Activated CD4-positive, alpha-beta T cell treated with anti-CD3 and anti-CD28 coated beads, Interleukin-2, amount 50 U/mL, for 16 hours (primary cell): ENCODE measurements at regions not wholly inside any gene's neighbourhood (a gene's known extent, or its start where the extent isn't known, plus 50 kb on each side); places are given as distances from the start of the nearest gene placed in this dataset.
"Not testable (repeated sequence)": the region's sequence is repeated elsewhere in the genome, so short reads cannot be mapped to it uniquely, and the experiment has no call there.

Experiments
- DNase-seq: peaks from one replicate; pipeline ENCODE4 v3.0.0-alpha.2; 2020

GRCh38 chr2:877747-878146 lies 72.9 kb upstream of the SNTG2 start:
- no peak for DNase-seq

- DNase-seq, result no peak
Measured at GRCh38 chr2:875687-876615, 74.7 kb upstream of the SNTG2 start.

DNA sequence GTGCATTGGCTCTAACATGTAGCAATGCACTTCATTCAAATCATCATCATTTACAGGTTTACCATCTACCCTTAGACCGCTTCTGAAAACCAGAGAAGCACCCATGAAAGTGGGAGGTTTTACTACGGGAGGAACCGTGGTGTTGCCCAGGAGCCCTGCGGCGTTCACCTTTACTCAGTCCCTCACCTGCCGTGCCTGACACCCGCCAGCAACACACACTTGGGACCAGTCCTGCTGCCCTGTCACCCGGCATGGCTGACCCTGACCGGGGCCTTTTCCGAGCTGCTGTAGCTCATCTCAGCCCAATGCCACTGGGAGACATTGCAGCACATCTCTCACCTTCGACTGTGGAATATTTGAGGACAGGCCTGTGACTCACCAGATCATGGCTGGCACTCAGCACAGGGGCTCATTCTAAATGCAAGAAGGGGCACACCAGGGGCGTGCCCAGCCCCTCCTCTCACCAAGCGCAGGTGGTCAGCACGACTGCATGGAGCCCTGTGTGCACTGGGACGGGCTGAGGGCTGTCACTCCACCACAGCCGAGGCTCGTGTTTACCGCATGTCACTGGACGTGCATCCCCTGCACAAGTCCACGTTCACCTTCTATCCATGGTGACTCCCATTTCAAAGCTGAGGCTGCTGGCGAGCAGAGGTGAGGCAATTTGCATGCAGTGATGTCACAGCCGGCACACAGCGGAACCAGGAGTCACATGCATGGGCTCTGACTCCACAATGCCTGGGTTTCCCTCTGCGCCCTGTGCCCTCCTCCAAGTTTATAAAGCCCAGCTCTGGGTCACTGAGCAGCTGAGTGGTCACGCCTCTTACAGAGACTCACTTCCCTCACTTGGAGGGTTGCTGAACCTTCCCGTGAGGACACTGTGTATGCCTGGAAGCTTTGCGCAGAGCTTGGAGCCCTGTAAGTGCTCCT lies 76.7 kb upstream of the SNTG2 start:
- no peak for DNase-seq

- DNase-seq, result no peak
Measured at GRCh38 chr2:873027-873426, 77.6 kb upstream of the SNTG2 start.

GRCh38 chr2:871926-872680 lies 78.5 kb upstream of the SNTG2 start:
- DNase-seq, result no peak

DNA sequence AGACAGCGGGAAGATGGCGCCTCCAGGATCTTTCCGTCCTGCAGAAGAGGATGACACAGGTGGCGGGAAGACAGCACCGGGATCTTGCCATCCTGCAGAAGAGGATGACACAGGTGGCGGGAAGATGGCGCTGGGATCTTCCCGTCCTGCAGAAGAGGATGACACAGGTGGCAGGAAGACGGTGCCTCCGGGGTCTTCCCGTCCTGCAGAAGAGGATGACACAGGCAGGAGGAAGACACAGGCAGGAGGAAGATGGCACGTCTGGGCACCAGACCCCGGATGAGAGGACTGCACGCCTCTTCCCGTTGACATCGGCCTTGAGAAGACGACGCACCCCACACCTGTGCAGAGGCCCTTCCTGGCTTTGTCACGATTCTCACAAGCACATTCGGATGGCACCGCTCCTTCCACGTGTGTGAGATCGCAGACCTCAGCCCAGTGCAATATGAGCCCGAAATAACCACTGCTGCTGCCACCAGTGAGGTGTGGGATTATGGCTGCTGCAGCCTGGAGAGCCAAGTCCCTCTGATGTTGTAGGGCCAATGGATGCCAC lies 79.4 kb upstream of the SNTG2 start:
- no peak for DNase-seq

DNA sequence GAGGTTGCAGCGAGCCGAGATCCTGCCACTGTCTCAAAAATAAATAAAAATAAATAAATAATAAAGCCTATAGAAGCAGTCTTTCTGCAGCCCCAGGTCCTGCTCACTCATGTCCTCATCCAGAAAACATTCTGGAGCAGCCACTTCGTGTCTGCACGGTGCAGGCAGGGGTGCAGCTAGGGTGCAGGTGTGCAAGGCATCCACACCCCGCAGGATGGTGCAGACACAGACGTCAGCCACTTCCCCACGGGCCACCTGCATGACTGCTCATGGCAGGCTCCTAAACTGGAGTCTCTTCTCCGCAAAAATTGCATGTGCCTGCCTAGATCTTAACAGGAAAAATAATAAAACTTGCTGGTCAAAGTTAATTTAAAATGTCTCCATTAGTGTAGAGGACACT lies 80.2 kb upstream of the SNTG2 start:
- DNase-seq, result no peak

- no peak for DNase-seq
Measured at GRCh38 chr2:869894-870293, 80.8 kb upstream of the SNTG2 start.

GRCh38 chr2:869357-869871 lies 81.2 kb upstream of the SNTG2 start:
- no peak for DNase-seq

GRCh38 chr2:868857-869256 lies 81.8 kb upstream of the SNTG2 start:
- not testable (repeated sequence) for DNase-seq

DNA sequence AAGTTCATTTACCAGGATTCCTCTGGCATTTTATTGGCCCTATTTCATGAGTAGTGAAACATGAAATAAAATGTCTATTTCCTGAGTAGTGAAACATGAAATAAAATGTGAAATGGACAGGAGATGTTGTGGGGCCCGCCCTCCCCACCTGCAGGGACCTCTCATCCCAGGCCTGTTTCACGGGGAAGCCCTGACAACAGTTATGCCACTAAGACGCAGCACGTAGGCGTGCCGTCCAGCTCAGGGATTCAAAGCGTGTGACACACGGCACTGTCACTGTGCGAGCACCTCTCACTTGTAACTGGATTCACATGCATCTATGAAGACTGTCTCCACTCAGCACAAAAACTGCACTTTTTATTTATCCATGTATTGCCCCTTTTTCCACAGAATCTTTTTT lies 83.4 kb upstream of the SNTG2 start:
- no peak for DNase-seq

DNA sequence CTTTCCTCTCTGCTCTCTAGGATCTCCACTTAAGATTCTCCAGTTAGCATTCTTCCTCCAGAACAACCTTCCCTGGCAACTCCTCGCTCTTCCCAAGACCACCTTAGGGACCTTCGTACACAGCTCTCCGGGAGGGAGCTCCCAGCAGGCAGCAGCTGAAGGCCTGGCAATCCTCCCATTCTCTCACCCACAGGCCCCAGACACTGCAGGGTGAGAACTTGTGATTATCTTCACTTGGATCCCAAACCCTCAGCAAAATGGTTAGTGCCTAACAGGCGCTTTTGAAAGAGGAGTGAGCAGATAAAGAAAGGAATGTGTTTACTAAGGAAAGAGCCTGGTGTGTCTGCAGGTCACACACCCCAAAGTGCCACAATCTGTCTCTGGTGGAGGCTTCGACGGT lies 83.8 kb upstream of the SNTG2 start:
- DNase-seq, result no peak

GRCh38 chr2:866009-866680 lies 84.5 kb upstream of the SNTG2 start:
- DNase-seq, result no peak

DNA sequence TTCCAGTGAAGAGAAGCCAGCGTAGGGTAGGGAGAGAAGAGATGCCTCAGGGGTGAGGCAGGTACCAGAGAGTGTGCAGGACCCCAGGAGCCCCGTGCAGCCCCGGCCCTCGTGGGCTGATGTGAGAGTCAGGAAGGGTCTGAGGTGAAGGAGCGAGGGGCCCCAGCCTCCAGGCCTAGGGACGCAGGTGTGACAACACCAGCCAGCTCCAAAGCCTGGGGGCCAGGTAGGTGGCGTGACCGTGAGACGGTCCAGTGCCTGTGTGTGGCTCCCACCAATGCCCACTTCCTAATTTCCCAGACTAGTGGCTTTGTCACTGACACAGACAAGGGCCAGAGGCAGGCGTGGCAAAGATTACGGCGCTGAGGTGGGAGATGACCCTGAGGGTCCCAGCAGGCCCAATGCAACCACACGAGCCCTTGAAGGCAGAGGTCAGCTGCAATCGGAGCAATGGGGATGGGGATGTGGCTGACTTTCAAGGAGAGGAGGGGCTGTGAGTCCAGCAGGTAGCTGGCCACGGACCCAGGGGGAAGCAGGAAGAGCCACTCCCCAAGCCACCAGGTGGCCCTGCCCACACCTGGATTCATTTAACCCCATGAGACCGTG lies 86.0 kb upstream of the SNTG2 start:
- no peak for DNase-seq

- DNase-seq, result no peak
Measured at GRCh38 chr2:863732-864450, 86.8 kb upstream of the SNTG2 start.

GRCh38 chr2:862731-863466 lies 87.8 kb upstream of the SNTG2 start:
- DNase-seq, result no peak

GRCh38 chr2:862355-862687 lies 88.3 kb upstream of the SNTG2 start:
- no peak for DNase-seq

DNA sequence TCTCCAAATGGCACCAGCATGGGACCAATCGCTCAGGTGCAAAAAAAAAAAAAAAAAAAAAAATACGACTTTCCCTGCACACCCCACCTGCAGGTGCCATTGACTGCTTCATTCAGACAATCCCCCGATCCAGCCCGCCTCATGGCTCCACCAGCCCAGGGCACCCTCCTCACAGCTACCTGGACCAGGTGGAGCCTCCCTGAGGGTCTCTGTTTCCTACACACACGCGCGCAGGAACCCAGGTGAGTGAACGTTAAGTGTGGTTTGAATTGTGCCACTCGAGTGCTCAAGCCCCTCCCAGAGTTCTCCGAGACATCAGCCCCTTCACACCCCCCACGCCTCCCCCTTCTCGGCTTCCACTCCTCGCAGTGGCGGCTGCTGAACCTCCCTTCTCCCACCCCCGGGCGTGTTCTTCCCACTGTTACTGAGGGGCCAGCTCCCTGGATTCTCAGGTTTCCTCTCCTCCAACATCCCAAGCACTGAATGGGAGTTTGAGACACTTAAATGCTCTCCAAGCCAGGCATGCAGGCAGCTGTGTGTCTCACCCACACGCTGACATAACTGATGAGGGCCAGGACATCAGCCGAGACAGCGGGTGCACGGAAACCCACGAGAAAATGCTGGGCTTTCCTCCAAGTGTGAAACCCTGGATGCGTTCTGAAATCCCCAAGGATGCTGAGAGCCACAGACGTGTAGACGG lies 88.8 kb upstream of the SNTG2 start:
- DNase-seq, result no peak

DNA sequence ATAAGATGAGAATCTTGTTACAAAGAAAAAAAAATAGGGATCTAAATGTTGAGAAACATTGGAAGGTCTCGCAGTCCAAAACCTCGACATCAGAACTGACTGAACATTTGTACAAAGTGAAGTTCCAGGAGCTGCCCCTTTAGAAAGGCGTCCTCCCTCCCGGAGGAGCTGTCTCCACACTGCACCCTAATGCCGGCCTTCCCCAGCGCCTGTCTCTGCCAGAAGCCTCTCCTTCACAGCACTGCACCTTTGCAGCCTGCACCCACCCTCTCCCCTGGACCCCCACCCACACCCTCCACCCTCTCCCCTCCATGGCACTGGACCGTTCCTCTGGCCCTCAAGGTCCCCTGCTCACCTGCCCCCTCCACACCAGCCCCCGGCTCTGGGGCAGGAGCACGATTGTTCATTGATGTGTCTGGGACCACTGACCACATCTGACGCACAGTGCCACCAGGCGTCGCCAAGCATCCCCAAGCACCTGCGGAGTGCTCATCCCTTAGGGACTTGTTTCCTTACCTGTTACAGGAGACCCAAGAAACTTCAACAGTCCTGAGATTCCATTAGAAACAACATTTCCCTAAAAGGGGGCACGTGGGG lies 90.3 kb upstream of the SNTG2 start:
- DNase-seq, result no peak
